GM04504 (cell line): ENCODE measurements at regions not wholly inside any gene's neighbourhood (a gene's known extent, or its start where the extent isn't known, plus 50 kb on each side); places are given as distances from the start of the nearest gene placed in this dataset.
"Not testable (repeated sequence)": the region's sequence is repeated elsewhere in the genome, so short reads cannot be mapped to it uniquely, and the experiment has no call there.

Experiments
- DNase-seq: peaks from one replicate; pipeline ENCODE4 v3.0.0-alpha.2; 2012; ENCODE audit warnings: low read depth

GRCh38 chr3:73867524-73867923 is 242.8 kb upstream of the PDZRN3 start:
- no peak for DNase-seq

- DNase-seq, result no peak
Observed at GRCh38 chr3:73866846-73867245, 242.1 kb upstream of the PDZRN3 start.

- no peak for DNase-seq
Observed at GRCh38 chr3:73863546-73864079, 238.9 kb upstream of the PDZRN3 start.

- no peak for DNase-seq
Observed at GRCh38 chr3:73855813-73856212, 231.1 kb upstream of the PDZRN3 start.

GRCh38 chr3:73848173-73848906 is 223.6 kb upstream of the PDZRN3 start:
- DNase-seq, result peak; percentile 7

- no peak for DNase-seq
Observed at GRCh38 chr3:73846951-73847350, 222.2 kb upstream of the PDZRN3 start.

- DNase-seq, result no peak
Observed at GRCh38 chr3:73839032-73839431, 214.3 kb upstream of the PDZRN3 start.

- DNase-seq, result no peak
Observed at GRCh38 chr3:73835945-73836344, 211.2 kb upstream of the PDZRN3 start.

- DNase-seq, result peak; percentile 21
Observed at GRCh38 chr3:73832426-73832825, 207.7 kb upstream of the PDZRN3 start.

- DNase-seq, result no peak
Observed at GRCh38 chr3:73828348-73828747, 203.6 kb upstream of the PDZRN3 start.

GRCh38 chr3:73827725-73828211 is 203.0 kb upstream of the PDZRN3 start:
- no peak for DNase-seq

- DNase-seq, result no peak
Observed at GRCh38 chr3:73827204-73827603, 202.5 kb upstream of the PDZRN3 start.

GRCh38 chr3:73820896-73821295 is 196.2 kb upstream of the PDZRN3 start:
- not testable (repeated sequence) for DNase-seq

- DNase-seq, result no peak
Observed at GRCh38 chr3:73820431-73820830, 195.7 kb upstream of the PDZRN3 start.

- no peak for DNase-seq
Observed at GRCh38 chr3:73815966-73816365, 191.2 kb upstream of the PDZRN3 start.

GRCh38 chr3:73813692-73814292 is 189.1 kb upstream of the PDZRN3 start:
- no peak for DNase-seq

- no peak for DNase-seq
Observed at GRCh38 chr3:73813291-73813690, 188.6 kb upstream of the PDZRN3 start.

GRCh38 chr3:73812054-73812453 is 187.3 kb upstream of the PDZRN3 start:
- no peak for DNase-seq

GRCh38 chr3:73808862-73809509 is 184.2 kb upstream of the PDZRN3 start:
- DNase-seq, result no peak

- no peak for DNase-seq
Observed at GRCh38 chr3:73805435-73805834, 180.7 kb upstream of the PDZRN3 start.

GRCh38 chr3:73804204-73804603 is 179.5 kb upstream of the PDZRN3 start:
- no peak for DNase-seq

- no peak for DNase-seq
Observed at GRCh38 chr3:73801444-73801843, 176.7 kb upstream of the PDZRN3 start.

GRCh38 chr3:73797311-73797710 is 172.6 kb upstream of the PDZRN3 start:
- no peak for DNase-seq
